NCI-H1694 treated with DMSO at 0.1 percent for 48 hours (cell line): ENCODE measurements at regions not wholly inside any gene's neighbourhood (a gene's known extent, or its start where the extent isn't known, plus 50 kb on each side); places are given as distances from the start of the nearest gene placed in this dataset.
"Not testable (repeated sequence)": the region's sequence is repeated elsewhere in the genome, so short reads cannot be mapped to it uniquely, and the experiment has no call there.

Experiments
- DNase-seq: peaks from one replicate; lab custom pipeline; 2025; lab: John Stamatoyannopoulos, UW

DNA sequence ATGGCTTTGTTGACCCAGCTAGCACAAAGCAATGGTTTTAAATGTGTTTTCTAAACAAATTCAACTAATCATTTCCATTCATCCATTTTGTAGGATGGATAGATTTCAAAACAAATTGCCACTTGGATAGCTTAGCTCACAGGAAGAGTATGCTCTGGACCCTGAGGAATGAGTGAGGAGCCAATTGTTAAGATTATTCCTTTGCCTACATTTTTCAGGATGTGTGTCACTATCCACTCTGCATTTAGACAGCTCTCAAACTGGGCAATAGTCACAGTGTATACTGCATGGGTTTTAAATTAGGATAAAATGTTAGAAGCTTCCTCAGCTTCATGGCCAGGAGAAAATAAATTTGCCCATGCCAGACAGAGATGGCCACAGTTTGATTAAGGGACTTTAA lies 605.6 kb upstream of the TEX47 start:
- DNase-seq, result no peak

- no peak for DNase-seq
These were observed 606.2 kb upstream of the TEX47 start for GRCh38 chr7:89401690-89402089.

GRCh38 chr7:89451911-89452310 lies 656.4 kb upstream of the TEX47 start:
- DNase-seq, result no peak

GRCh38 chr7:89456556-89456955 lies 661.0 kb upstream of the TEX47 start:
- DNase-seq, result no peak

DNA sequence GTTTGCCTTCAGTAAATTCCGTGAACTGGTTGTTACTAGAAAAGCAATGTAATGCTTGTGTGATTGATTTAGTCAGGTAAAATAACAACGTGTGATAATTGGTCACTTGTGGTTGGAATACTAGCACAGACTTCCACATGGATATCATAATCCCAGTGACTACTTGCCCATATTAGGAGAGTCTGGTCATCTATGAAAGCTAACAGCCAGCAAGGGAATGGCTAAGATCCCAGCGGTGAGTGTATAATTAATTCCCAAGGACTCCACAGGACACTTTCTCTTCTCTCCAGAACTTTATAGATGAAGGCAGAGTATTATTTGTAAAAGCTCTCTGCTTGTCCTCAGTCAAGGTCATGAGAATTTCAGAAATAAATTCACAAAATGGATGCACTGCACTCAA lies 662.6 kb upstream of the TEX47 start:
- DNase-seq, result no peak

GRCh38 chr7:89474456-89474855 lies 678.9 kb upstream of the TEX47 start:
- DNase-seq, result no peak

GRCh38 chr7:89477991-89478390 lies 676.3 kb upstream of the STEAP1 start:
- DNase-seq, result no peak

- DNase-seq, result no peak
These were observed 658.6 kb upstream of the STEAP1 start for GRCh38 chr7:89495704-89496103.

DNA sequence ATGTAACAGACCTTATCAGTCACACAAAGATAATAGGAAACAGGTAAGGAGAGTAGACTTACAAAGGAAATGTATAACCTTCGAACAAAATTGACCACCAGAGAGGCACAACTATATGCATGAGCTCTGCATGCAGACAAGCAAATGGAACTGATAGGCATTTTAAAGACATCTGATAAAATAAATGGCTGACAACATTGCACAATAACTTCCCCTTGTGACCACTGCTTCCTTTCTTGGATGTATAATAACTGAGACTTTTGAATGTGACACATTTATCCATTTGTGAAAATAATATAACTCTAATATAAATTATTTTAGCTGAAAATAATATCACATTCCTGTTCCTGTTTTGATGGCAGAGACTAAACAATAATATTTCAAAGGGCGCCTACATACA lies 654.2 kb upstream of the STEAP1 start:
- DNase-seq, result no peak

GRCh38 chr7:89503281-89503680 lies 651.0 kb upstream of the STEAP1 start:
- DNase-seq, result no peak

- no peak for DNase-seq
These were observed 647.2 kb upstream of the STEAP1 start for GRCh38 chr7:89507034-89507433.

DNA sequence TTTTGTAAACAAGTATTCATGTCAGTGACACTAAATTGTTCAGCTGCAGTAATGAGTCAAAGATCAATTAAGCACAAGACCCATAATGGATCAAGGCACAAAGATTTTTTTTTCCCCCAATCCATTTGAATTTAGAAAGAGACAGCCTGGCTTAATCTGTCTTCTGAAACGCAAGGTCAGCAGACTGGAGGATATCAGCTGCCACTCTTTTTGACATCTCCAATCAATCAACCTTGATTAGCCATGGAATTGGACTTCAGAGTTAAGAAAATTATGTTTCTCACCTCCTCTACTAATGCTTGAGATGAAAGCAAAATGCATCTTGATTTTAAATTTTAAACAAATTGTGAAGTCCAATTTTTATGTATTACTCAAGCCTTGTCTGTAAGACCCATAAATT lies 642.4 kb upstream of the STEAP1 start:
- no peak for DNase-seq

DNA sequence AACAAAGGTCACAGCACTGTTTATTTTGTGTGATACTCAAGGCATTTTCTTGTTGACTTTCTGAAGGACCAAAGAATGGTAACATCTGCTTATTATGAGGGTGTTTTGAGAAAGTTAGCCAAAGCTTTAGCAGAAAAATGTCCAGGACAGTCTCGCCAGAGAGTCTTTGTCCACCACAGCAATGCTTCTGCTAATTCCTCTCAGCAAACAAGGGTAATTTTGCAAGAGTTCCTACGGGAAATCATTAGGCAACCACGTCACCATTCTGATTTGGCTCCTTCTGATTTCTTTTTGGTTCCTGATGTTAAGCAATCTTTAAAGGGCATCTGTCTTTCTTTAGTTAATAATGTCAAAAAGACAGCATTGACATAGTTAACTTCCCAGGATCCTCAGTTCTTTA lies 639.3 kb upstream of the STEAP1 start:
- DNase-seq, result no peak

- no peak for DNase-seq
These were observed 636.5 kb upstream of the STEAP1 start for GRCh38 chr7:89517815-89518214.

DNA sequence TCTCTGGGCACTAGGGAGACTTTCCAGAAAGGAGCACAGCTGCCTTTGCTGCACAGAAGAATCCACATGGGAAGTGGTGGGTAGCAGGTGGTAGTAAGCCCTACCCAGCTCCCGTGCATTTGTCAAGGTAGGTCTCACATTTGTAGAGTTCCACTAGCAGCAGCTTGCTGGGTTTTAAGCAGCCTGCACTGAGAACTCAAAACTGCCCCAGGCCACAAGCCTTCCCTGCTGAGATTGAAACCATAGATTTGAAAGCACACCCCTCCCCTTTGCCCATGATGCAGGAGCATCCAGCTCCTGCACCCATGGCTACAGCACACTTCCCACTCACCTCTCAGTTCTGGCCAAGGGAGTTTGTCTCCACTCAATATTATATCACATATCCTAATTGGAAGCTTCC lies 604.5 kb upstream of the STEAP1 start:
- no peak for DNase-seq

DNA sequence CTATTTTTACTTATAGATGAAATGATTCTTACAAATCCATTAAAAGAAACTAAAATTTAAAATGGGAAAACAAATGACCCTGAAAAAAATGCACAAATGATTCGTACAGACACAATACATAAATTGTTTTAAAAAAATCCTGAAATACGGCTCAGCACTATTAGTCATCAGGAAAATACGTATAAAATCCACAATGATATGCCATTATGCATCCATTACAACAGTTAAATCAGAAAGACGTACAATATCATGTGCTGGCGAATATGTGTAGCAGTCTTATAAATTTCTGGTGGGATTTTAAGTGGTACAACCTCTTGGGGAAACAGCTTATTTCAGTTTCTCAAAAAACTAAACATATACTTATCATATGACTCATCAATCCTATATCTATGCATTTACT lies 600.1 kb upstream of the STEAP1 start:
- DNase-seq, result no peak

GRCh38 chr7:89559596-89559995 lies 594.7 kb upstream of the STEAP1 start:
- no peak for DNase-seq

DNA sequence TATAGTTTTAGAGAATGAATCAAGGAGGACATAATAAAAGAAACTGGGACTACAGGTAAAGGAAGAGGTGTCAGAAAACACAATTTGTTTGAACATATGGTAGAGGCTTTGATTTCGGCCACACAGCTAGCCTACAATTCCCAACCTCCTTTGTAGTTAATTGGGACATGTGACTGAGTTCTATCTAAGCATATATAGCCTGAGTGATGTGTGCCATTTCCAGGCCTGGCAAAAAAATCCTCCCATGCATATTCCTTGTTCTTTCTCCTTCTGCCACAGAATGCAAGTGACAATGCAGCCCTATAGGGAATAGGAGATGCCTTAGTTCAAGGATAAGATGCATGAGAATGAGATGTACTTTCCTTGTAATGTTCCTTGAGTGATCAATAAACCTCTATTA lies 590.7 kb upstream of the STEAP1 start:
- DNase-seq, result no peak

DNA sequence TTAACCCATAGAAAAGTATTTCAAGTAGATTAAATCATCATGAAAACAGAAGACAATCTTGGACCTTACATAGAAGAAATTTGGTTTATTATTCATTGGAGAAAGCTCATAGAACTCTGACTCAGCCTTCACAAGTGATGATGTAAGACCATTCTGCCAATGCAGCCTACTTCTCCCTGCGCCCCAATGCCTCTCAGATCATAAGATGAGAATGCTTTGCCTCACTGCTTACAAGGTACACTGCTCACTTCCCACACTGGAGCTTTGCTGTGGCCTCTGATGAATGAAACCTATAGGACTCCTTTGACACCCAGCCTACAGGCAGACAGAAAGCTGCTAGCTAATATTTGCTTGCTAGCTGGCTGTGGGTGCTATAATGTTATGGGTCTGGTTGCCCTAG lies 569.4 kb upstream of the STEAP1 start:
- no peak for DNase-seq

DNA sequence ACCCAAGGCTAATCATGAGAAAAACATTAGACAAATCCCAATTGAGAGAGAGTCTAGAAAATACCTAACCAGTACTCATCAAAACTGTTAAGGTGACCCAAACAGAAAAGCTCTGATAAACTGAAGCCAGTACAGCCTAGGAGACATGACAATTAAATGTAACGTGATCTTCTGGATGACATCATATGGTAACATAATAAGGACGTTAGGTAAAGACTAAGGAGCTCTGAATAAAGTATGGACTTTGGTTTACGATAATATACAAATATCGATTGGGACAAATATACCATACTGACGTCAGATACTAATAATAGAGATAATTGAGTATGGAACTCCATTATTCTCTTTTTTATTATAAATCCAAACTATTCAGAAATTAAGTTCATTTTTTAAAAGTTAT lies 561.1 kb upstream of the STEAP1 start:
- DNase-seq, result no peak

GRCh38 chr7:89602984-89603383 lies 551.3 kb upstream of the STEAP1 start:
- DNase-seq, result no peak

DNA sequence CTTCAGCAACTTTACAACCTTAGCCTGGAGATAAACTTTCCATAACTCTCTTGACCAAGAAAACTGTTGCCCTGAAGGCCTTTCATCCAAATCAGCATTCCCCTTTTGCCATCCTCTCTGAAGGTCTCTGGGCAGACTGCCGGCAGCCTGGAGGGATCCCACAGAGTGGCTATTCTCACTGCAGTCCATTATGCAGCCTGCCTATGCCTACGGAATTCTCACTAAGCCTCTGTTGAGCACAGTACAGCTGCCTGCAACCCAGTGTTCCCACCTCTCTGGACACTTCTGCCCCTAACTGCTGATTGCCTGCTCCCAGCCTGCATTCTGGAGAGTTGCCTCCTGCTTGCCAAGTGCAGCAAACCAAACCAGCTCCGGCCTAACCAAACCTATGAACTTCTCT lies 548.9 kb upstream of the STEAP1 start:
- DNase-seq, result no peak

DNA sequence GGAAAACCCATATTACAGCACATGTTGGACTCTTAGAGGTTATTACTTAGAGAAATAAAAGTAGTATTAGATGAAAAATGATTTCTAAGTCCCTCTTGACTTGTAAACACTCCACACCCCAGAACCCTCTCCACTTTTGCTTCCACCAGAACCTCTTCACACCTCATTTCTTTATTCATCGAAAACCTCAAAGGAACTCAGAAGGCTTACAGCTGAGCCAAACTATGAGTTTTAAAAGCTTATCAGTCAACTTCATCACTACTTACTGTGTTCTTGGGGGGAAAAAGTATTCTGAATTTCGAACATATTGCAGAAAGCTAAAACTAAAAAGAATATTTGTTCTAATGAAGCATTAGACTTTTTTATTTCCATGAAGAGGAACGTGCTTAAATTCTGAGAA lies 547.8 kb upstream of the STEAP1 start:
- DNase-seq, result no peak

DNA sequence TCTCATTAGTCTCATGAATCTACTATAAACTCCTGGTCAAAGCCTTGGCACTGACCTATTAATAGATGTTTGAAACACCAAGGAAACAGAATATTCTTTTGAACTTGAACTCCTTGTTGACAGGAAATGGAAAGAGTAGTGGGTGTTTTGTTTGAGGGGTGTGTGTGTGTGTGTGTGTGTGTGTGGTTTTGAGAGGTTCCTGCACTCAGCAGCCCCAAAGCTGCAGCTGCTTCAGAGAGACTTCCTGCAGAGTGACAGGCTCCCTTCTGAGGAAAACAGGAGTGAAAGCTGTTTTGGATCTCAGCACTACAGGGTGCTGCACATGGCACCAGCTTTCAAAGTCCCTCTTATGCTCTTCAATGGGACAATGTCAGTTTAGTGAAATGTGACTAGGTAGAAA lies 546.5 kb upstream of the STEAP1 start:
- DNase-seq, result no peak

DNA sequence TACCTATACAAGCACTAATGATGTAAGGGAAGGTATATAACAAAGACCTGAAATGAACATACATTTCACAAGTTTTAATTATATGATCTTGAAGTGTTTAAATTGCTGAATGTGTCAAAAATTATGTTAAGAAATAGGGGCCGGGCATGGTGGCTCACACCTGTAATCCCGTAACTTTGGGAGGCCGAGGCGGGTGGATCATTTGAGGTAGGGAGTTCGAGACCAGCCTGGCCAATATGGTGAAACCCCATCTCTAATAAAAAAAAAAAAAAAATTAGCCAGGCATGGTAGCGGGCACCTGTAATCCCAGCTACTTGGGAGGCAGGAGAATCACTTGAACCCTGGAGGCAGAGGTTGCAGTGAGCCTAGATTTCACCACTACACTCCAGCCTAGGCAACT lies 537.4 kb upstream of the STEAP1 start:
- not testable (repeated sequence) for DNase-seq
